Caki2 (cell line): ENCODE measurements at regions not wholly inside any gene's neighbourhood (a gene's known extent, or its start where the extent isn't known, plus 50 kb on each side); places are given as distances from the start of the nearest gene placed in this dataset.

Source experiments
- DNase-seq: peaks from one replicate; pipeline ENCODE4 v3.0.0-alpha.2; 2015; ENCODE audit warnings: low read depth
- in situ Hi-C: cut with HindIII; loops from 2 replicates; pipeline ENCODE4 v1.10.0; 2016; ENCODE audit warnings: low sequenced_read_pairs, low pct_unique_long_range_greater_than_20kb, mixed read lengths

GRCh38 chr14:97264516-97265230 lies 467.5 kb downstream of the VRK1 start:
- no peak for DNase-seq
- in situ Hi-C loops = no loop called here

- in situ Hi-C loops = no loop called here
- DNase-seq = peak; percentile 41
Measured at GRCh38 chr14:97266653-97267052, 469.5 kb downstream of the VRK1 start.

- in situ Hi-C loops = no loop called here
- no peak for DNase-seq
Measured at GRCh38 chr14:97267509-97267908, 470.3 kb downstream of the VRK1 start.

- in situ Hi-C loops = no loop called here
Measured at GRCh38 chr14:97268097-97268496, 470.9 kb downstream of the VRK1 start.

GRCh38 chr14:97270308-97270707 lies 473.1 kb downstream of the VRK1 start:
- in situ Hi-C loops = no loop called here
- DNase-seq = no peak

More at GRCh38 chr14:97268097-97268496, 470.9 kb downstream of the VRK1 start:
- no peak for DNase-seq

- in situ Hi-C loops = no loop called here
- no peak for DNase-seq
Measured at GRCh38 chr14:97271451-97271960, 474.3 kb downstream of the VRK1 start.

- in situ Hi-C loops = no loop called here
- no peak for DNase-seq
Measured at GRCh38 chr14:97273540-97273939, 476.4 kb downstream of the VRK1 start.

- DNase-seq = no peak
- in situ Hi-C loops = no loop called here
Measured at GRCh38 chr14:97274626-97275025, 477.4 kb downstream of the VRK1 start.

GRCh38 chr14:97275276-97275675 lies 478.1 kb downstream of the VRK1 start:
- DNase-seq = no peak
- in situ Hi-C loops = no loop called here

GRCh38 chr14:97276573-97276972 lies 479.4 kb downstream of the VRK1 start:
- in situ Hi-C loops = no loop called here
- no peak for DNase-seq

GRCh38 chr14:97277711-97278110 lies 480.5 kb downstream of the VRK1 start:
- in situ Hi-C loops = no loop called here
- no peak for DNase-seq

GRCh38 chr14:97280526-97280925 lies 483.3 kb downstream of the VRK1 start:
- DNase-seq = peak; percentile 67
- in situ Hi-C loops = no loop called here

- peak; percentile 42 for DNase-seq
- in situ Hi-C loops = no loop called here
Measured at GRCh38 chr14:97281741-97282140, 484.6 kb downstream of the VRK1 start.

- DNase-seq = peak; percentile 16
- in situ Hi-C loops = no loop called here
Measured at GRCh38 chr14:97282210-97283004, 485.2 kb downstream of the VRK1 start.

GRCh38 chr14:97283005-97283403 lies 485.8 kb downstream of the VRK1 start:
- in situ Hi-C loops = no loop called here
- no peak for DNase-seq

- in situ Hi-C loops = no loop called here
- no peak for DNase-seq
Measured at GRCh38 chr14:97283426-97283825, 486.2 kb downstream of the VRK1 start.

- in situ Hi-C loops = no loop called here
- no peak for DNase-seq
Measured at GRCh38 chr14:97283841-97284240, 486.7 kb downstream of the VRK1 start.

- DNase-seq = no peak
- in situ Hi-C loops = no loop called here
Measured at GRCh38 chr14:97287956-97288355, 490.8 kb downstream of the VRK1 start.

GRCh38 chr14:97290065-97290464 lies 492.9 kb downstream of the VRK1 start:
- no peak for DNase-seq
- in situ Hi-C loops = no loop called here
